C1 segment of cervical spinal cord (tissue), 14 donors: ENCODE measurements at regions not wholly inside any gene's neighbourhood (a gene's known extent, or its start where the extent isn't known, plus 50 kb on each side); places are given as distances from the start of the nearest gene placed in this dataset.

Experiments used
- DNase-seq, 14 donors: peaks; one replicate each; lab custom pipeline; 2025; lab: John Stamatoyannopoulos, UW

DNA sequence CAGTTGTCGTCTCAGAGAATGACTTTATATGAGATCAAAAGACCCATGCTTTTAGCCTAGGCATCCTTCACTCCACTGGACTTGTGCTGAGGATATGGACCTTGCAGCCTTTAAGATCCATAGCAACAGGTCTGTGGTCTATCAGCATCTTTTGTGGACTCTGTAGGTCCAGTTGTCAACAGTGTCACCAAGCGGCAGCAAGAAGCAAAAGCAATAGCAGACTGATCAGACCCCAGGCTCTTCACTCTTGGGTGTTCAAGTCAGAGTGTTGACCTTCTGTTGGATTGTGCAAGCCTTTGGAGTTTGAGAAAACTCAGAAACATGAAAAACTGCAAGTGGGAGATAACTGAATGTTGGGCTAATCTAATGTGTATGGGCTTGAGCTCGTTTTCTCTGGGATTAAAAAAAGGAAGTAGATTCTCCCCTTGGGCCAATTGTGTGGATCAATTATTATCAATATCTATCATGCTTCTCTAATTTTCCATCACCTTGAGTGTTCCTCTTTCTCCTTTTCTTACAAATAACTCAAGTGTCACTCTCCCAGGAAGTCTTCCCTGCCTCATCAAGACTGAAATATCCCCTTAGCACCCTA, 144.2 kb downstream of the LYPLAL1 start:
- no peak for DNase-seq

DNA sequence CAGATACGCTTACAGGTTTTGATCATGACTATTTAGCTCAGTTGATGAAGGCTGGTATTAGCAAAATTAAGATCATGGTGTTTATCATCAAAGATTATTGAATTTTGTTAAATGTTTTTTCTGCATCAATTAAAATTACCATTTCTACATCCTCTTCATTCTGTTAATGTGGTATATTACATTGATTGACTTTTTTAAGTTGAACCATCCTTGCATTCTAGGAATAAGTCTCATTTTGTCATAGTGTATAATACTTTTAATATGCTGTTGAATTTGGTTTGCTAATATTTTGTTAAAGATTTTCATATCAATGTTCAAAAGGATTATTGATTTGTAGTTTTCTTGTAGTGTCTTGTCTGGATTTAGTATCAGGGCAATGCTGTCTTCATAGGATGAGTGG, 142.4 kb downstream of the LYPLAL1 start:
- DNase-seq = no peak

DNA sequence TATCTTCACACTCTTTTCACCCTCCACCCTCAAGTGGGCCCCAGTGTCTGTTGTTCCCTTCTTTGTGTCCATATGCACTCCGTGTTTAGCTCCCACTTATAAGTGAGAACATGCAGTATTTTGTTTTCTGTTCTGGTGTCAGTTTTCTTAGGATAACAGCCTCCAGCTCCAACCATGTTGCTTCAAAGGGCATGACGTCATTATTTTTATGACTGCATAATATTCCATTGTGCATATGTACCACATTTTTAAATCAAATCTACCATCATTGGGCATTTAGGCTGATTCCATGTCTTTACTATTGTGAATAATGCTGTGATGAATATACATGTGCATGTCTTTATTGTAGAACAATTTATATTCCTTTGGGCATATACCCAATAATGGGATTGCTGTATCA, 140.3 kb downstream of the LYPLAL1 start:
- no peak for DNase-seq

DNA sequence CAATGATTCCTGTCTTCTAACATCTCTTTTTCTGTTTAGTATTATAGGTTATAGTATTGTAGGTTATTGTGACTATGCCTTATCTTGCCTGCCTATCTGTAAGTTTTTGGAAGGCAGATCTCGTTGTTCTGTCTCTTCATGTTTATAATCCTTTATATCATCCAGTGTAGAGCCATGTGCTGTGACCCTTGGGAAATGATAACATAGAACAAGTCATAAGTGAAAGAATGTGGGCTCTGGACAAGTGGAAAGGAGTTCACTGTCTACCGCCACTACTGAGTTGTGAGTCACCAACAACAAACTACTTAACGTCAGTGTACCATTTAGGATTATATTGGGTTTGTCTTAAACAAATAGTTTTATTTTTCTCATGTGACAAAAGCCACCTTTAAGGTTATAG, 139.3 kb downstream of the LYPLAL1 start:
- DNase-seq = no peak

GRCh38 chr1:219310181-219310728, 136.6 kb downstream of the LYPLAL1 start:
- no peak for DNase-seq

DNA sequence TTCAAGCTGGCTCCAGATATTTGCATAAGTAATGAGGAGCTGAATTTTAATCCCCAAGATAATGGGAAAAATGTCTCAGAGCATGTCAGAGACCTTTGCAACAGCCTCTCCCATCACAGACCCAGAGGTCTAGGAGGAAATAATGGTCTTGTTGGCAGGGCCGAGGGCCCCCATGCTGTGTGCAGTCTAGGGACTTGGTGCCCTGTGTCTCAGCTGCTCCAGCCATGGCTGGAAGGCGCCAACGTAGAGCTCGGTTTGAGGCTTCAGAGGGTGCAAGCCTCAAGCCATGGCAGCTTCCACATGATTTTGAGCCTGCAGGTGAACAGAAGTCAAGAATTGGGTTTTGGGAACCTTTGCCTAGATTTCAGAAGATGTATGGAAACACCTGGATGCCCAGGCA, 134.7 kb downstream of the LYPLAL1 start:
- no peak for DNase-seq

- no peak for DNase-seq
Observed at GRCh38 chr1:219304227-219305226, 130.8 kb downstream of the LYPLAL1 start.

GRCh38 chr1:219302697-219303096, 129.0 kb downstream of the LYPLAL1 start:
- DNase-seq = no peak

GRCh38 chr1:219299420-219299819, 125.7 kb downstream of the LYPLAL1 start:
- no peak for DNase-seq

- DNase-seq = no peak
Observed at GRCh38 chr1:219298571-219299148, 125.0 kb downstream of the LYPLAL1 start.

GRCh38 chr1:219296430-219297355, 123.0 kb downstream of the LYPLAL1 start:
- DNase-seq = no peak

- DNase-seq = no peak
Observed at GRCh38 chr1:219294251-219294650, 120.6 kb downstream of the LYPLAL1 start.

DNA sequence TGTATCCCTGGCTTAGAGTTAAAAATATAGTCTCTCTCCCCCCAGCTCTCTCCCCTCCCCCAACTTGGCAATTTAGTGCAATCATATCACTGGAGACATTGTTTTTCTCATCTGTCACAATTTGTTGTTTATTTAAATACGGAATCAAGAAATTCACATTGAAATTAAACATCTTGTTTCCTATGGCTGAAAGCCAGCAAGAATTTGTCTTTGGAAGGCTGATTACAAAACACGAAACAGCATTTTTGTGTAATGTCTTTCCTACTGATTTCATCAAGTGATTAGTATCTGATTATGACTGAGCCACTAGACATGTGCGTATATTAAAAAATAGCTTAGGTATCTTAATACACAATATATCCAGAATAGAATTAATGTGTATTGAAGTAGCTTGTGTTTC, 119.7 kb downstream of the LYPLAL1 start:
- no peak for DNase-seq

- DNase-seq = no peak
Observed at GRCh38 chr1:219292999-219293398, 119.3 kb downstream of the LYPLAL1 start.

GRCh38 chr1:219292341-219292740, 118.7 kb downstream of the LYPLAL1 start:
- no peak for DNase-seq

DNA sequence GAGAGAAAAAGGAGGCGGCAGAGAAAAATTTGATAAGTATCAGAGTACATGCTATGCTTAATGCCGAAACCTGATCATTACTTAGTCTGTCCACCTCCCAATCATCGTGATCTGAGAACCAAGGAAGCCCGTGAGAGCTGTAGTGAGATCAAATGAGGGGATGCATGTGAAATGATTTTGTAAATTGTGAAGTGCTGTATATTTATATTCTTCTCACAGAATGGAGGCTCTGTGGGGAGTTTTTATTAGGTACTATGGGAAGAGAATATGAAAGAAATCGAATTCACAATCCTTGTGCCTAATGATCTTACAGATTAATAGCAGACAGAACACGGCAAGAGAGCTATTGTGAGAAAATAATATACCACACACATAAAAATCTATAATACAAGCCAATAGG, 115.5 kb downstream of the LYPLAL1 start:
- DNase-seq = no peak

- no peak for DNase-seq
Observed at GRCh38 chr1:219283541-219283940, 109.9 kb downstream of the LYPLAL1 start.

DNA sequence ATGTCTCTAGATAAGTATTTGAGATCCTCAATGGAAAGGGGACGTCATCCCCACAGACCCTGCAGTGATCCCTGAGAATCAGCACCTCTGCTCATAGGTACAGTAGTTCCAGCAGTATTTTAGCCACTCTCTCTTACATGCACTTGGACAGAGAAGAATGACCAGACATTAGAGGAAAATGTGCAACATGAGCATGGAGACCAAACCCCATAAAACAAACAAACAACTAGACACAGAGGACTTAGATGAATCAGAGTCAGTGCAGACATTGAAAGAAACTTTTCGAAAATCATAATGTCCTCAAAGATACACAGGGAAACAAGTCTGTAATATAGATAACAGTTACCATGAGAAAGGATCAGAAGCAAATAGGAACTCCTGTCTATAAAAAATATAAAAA, 108.2 kb downstream of the LYPLAL1 start:
- no peak for DNase-seq

GRCh38 chr1:219279017-219279770, 105.5 kb downstream of the LYPLAL1 start:
- no peak for DNase-seq

DNA sequence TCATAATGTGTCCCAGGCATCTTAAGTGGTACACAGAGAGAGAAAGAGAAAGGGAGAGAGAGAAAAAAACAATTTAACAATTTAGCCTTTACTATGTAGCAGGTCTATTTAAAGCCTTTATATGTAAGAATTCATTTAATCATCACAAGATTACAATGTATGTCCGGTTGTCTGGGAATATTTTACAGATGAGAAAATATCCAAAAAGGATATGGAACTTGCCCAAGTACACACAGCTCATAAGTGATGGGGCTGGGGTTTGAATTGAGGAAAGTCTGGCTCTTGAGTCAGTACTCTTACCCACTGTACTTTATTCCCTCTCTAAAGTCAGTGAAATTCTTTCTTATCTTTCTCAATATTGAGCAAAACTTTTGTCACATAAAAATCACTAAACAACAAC, 104.6 kb downstream of the LYPLAL1 start:
- DNase-seq = no peak
